ENCODE measurements at regions not wholly inside any gene's neighbourhood (a gene's known extent, or its start where the extent isn't known, plus 50 kb on each side); places are given as distances from the start of the nearest gene placed in this dataset.
A peak's percentile ranks its signal among the peaks of the same experiment; 100 is the strongest.

- no peak overlapping the region for H3K27ac ChIP-seq
- no peak for TF ChIP-seq CTCF (IDR thresholded peaks at IDR 0.05)
- DNase-seq, result no peak
- no peak for ATAC-seq
- intact Hi-C loops (cut with DNase I), result no loop called here
- H3K9me3 ChIP-seq, result peaks cover 0 to 6% of the 10 kb centered on the region in 2 donors
- H3K36me3 ChIP-seq, result no peaks in the 10 kb centered on the region
- no peak overlapping the region for H3K4me3 ChIP-seq
- H3K4me1 ChIP-seq, result peaks cover 0 to 12% of the 10 kb centered on the region in 2 donors
- H3K27me3 ChIP-seq, result no peaks in the 10 kb centered on the region
Measured at GRCh38 chr10:62705789-62706188, 98.7 kb upstream of the ADO start.

- intact Hi-C loops (cut with DNase I), result no loop called here
- Histone ChIP-seq H3K27ac (no peak overlapping the region), H3K9me3 (peaks cover 0 to 7% of the 10 kb centered on the region in 2 donors), H3K4me3 (no peak overlapping the region), H3K36me3 (no peaks in the 10 kb centered on the region), H3K4me1 (peaks cover 0 to 13% of the 10 kb centered on the region in 2 donors), H3K27me3 (no peaks in the 10 kb centered on the region)
- no peak for TF ChIP-seq CTCF (IDR thresholded peaks at IDR 0.05)
- DNase-seq, result no peak
- no peak for ATAC-seq
Measured at GRCh38 chr10:62707810-62708209, 96.7 kb upstream of the ADO start.

- intact Hi-C loops (cut with DNase I), result no loop called here
- peak; percentile 52 for ATAC-seq
- Histone ChIP-seq H3K27me3 (no peaks in the 10 kb centered on the region), H3K36me3 (no peaks in the 10 kb centered on the region), H3K27ac (no peak overlapping the region), H3K4me3 (no peak overlapping the region), H3K9me3 (peaks cover 0 to 7% of the 10 kb centered on the region in 2 donors), H3K4me1 (peaks cover 0 to 13% of the 10 kb centered on the region in 2 donors)
- no peak for TF ChIP-seq CTCF (IDR thresholded peaks at IDR 0.05)
- no peak for DNase-seq
Measured at GRCh38 chr10:62708569-62708968, 96.0 kb upstream of the ADO start.

- Histone ChIP-seq H3K27me3 (no peaks in the 10 kb centered on the region), H3K9me3 (peaks cover 0 to 5% of the 10 kb centered on the region in 2 donors), H3K4me1 (peaks cover 0 to 13% of the 10 kb centered on the region in 2 donors), H3K27ac (no peak overlapping the region), H3K4me3 (no peak overlapping the region), H3K36me3 (no peaks in the 10 kb centered on the region)
- no peak for TF ChIP-seq CTCF (IDR thresholded peaks at IDR 0.05)
- no peak for ATAC-seq
- intact Hi-C loops (cut with DNase I), result no loop called here
- no peak for DNase-seq
Measured at GRCh38 chr10:62709200-62709599, 95.3 kb upstream of the ADO start.

GRCh38 chr10:62710182-62710581 lies 94.3 kb upstream of the ADO start:
- no peak for ATAC-seq
- Histone ChIP-seq H3K27me3 (no peaks in the 10 kb centered on the region), H3K27ac (peak overlapping the region in 1 of 2 donors; percentile 4), H3K4me1 (peaks cover 0 to 13% of the 10 kb centered on the region in 2 donors), H3K36me3 (no peaks in the 10 kb centered on the region), H3K4me3 (no peak overlapping the region), H3K9me3 (peaks cover 0 to 3% of the 10 kb centered on the region in 2 donors)
- intact Hi-C loops (cut with DNase I), result no loop called here
- no peak for TF ChIP-seq CTCF (IDR thresholded peaks at IDR 0.05)
- no peak for DNase-seq
